MV-4-11 (cell line): ENCODE measurements at regions not wholly inside any gene's neighbourhood (a gene's known extent, or its start where the extent isn't known, plus 50 kb on each side); places are given as distances from the start of the nearest gene placed in this dataset.

Experiments used
- DNase-seq: peaks from one replicate; lab custom pipeline; 2025; lab: John Stamatoyannopoulos, UW

GRCh38 chr20:20827992-20828597, 115.7 kb upstream of the RALGAPA2 start:
- DNase-seq = no peak

DNA sequence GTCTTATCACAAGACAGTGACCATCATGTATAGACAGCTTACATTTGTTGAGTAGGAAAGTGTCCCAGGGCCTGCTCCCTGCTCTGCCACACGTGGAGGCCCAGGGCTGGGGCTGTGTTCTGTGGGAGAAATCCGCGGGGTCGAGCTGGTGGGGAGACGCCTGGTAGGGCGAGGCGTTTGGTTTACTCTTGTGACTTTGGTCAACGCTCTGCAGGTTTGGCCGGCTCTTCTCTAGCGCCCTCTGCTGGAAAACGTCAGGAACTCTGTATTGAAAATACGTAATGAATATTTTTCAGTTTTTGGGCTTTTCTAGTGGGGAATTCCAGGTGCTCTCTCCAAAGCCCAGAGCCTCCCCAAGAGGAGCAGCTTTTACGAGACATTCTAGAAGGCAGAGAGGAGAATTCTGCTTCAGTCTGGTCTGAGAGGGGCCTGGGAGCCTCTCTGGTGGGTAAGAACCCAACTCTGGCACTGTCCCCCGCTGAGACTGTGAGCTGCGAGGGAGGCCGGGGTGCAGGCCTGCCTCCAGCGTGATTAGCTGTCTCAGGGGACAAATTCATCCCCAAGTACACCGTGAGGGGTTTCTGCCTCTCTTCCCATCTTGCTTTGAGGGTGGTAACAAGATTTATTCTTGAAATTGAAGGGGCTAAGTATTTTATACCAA, 112.6 kb upstream of the RALGAPA2 start:
- DNase-seq = peak; percentile 47

DNA sequence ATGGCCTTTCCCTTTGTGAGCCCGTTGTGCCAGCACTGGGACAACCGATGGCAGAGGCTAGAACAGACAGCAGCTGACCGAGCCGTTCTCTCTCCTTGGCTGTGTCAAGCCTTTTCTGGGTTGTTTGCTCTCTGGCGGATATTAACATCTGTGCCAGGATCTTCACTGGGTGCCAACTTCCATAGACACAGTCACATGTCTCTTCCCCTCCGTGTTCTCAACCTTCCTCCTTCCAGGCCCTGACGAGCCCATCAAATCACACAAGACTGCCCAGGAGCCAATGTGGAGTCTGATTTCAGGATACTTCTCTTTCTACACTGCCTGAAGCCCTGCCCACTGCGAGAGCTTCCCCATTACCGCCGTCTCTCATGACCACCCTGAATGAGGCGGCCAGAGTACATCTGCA, 111.0 kb upstream of the RALGAPA2 start:
- peak; percentile 14 for DNase-seq

DNA sequence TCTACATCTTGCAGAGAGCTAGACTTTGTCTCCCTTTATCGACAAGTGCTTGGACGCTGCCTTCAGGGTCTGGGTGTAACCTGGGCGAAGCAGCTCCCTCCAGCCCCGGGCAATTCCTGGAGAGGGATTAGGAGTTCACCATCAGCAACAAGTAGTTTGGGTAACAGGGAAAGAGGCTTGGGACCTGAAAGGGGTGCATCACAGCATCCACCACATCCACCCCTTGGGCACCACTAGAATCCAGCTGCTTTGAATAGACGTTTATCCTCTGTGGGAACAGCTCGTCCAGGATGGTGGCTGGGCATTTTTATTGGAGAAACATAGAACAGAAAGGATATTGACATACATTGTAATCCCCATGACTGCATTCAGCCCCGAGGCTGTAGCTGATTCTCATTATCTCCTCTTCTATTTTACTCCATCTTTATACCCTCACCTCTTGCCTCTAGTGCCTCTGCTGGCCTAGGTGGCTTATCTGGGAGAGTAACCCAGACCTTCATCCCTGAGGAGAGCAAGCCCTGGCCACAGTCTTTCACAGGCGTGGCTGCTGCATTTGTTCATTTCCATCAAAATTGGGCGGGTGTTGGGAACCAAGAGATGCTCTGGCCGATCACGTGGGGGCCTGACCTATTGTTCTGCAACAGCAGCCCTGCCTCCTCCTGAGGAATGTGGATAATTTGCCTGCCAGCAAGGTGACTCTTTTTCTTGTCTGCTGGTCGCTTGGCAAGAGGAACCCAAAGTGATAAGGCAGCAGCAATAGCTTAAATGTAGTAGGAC, 109.2 kb upstream of the RALGAPA2 start:
- no peak for DNase-seq

DNA sequence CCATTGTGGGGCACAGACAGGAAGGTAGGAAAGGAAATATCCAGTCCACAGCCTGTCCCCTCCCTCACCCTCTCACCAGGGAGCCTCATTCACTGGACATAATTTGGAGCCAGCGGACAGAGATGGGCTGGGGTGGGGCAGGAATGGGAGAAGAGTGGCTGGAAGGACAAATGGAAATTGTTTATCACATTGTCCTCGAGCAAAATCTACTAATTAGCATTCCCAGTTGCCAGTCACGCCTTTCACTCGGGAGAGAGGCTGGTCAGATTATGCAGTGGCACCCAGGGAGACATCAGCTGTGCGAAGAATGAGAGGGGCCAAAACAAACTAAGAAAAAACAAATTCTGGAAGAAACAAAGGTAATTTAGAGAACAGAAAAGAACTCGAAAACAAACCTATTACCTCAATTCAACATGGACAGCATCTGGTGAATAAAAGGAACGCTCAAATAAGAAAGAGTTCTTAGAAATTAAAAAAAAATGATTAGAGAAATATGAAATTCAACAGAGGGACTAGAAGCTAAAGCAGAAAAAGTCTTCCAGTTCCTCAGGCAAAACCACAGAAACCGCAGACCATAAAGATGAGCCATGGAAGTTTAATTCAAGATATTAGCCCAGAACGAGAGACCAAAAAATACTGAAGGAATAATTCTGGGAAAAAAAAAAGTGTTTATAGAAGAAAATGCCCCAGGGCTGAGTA, 108.5 kb upstream of the RALGAPA2 start:
- DNase-seq = peak; percentile 50

- DNase-seq = no peak
These were observed 107.7 kb upstream of the RALGAPA2 start for GRCh38 chr20:20820104-20820503.

DNA sequence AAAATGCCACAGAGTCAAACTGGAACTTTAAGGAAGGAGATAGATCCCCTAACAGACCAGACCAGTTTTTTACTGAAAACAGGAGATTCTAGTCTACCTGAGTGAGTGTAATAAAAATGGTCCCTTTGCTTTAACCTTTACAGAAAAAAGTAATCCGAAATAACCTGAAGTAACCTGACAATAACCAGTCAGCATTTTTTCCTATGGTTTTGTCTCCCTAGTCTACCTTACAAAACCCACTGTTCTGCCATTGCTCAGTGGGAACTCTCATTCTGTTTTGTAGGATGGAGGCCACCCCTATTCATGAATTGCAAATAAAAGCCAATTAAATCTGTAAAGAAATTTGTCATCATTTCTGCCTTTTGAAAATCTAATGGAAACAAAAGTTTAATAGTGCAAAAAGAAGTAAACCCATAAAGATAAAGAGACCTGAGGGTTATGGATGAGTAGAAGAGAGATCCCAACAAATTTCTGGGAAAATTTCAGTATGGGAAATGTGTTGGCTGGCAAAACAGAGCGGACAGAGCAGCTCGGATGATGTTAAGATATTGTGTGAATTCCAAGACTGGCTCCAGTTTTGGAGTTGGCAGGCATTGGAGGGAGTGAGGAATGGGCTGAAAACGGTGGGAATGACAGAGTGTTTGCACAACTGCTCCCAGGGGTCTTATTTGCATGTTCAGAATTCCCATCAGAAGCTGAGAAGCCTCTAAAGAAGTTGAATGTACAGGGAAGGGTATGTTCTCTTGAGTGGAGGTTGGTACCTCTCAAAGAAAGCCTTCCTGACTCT, 104.7 kb upstream of the RALGAPA2 start:
- DNase-seq = no peak

DNA sequence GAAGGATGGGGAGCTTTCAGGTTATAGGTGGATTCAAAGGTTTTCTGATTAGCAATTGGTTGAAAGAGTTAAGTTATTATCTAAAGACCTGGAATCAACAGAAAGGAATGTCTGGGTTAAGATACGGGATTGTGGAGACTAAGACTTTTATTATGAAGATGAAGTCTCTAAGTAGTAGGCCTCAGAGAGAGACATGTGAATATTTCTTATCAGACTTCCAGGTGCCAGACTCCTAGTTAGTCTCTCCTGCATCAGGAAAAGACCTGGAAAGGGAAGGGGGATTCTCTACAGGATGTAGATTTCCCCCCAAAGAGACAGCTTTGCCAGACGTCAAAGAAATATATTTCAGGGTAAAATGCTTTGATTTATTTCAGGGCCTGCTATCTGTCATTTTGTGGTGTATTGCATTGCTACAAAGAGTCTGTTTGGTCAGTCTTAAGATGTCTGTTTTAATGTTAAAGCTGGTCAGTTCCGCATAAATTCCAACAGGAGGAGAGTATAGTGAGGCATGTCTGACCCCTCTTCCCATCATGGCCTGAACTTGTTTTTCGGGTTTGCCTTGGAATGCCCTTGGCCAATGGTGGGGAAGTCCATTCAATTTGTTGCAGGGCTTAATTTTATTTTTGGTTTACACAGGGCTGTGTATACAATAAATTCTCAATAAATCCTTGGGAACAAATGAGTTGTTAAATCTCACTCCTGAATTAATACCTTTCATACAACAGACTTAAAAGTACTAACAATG, 103.4 kb upstream of the RALGAPA2 start:
- DNase-seq = no peak

- peak; percentile 35 for DNase-seq
These were observed 102.2 kb upstream of the RALGAPA2 start for GRCh38 chr20:20814685-20815084.

DNA sequence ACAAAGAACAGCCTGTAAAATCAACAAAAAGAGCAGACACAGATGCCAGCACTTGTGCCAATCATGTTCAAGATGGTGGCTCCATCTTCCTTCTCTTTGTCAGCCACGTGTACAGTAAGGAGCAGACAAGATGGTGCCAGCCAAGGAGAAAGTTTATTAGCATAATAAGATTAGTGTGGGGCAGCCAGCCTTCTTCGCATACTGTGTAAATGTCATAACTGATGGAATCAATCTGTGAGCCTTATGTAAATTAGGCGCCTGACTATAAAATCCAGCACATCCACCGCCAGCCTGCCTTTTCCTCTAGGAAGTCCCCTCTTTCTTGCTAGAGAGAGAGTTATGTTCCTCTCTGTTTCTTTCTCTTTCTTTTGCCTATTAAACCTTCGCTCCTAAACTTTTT, 99.7 kb upstream of the RALGAPA2 start:
- no peak for DNase-seq

- peak; percentile 81 for DNase-seq
These were observed 95.6 kb upstream of the RALGAPA2 start for GRCh38 chr20:20808016-20808415.

- no peak for DNase-seq
These were observed 94.0 kb upstream of the RALGAPA2 start for GRCh38 chr20:20806121-20807095.

DNA sequence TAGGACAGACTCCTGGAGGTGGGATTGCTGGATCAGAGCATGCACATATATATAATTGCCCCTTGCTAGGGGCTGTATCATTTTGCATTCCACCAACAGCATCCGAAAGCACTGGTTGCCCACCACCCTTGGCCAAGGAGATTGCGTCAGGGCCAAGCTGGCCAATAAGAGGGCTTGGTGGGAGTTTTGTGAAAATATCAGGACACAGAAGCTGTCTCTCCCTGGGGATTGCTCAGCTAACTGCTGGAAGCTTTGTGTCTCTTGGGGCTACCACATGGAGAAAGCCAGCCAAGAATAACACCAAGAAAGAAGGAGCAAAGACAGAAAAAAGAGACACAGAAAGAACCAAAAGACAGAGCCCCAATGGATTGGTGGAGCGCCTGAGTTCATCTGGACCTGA, 90.6 kb upstream of the RALGAPA2 start:
- no peak for DNase-seq

DNA sequence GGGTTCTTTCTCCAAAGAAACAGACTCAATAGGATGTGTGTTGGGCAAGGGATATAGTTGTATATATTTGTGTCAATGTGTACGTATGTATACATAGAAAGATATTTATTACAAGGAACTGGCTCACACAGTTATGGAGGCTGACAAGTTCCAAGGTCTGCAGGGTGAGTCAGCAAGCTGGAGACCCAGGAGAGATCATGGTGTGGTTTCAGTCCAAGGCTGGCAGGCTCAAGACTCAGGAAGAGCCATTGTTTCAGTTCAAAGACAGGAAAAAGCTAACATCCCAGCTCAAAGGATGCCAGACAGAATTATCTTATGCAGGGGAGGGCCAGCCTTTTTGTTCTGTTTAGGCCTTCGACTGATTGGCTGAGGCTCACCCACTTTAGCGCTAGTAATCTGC, 89.9 kb upstream of the RALGAPA2 start:
- peak; percentile 6 for DNase-seq

DNA sequence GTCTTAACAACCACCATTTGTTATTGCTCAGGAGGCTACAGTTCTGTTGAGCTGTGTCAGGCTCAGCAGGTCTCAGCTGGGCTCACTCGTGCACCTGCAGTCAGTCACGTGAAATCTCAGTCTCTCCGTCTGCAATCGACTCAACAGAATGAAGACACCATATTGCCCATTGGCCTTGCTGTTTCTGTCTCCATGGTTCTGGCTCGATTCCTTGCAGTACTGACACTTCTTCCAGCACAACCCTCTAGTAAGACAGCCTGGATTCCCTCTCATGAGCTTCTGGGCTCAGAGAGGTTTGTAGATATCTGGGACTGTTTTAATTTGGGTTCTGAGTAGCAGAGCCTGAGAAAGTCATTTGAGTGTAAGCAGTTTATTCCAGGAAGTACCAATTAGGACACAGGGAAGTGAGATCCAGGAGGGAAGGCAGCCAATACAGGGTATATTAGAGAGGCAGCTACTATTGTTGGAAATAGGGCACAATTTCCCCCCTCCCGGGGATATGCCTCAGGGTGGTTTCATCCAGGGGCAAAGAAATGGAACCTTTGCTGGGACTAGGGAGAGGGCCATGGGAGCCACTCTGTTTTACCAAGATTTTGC, 87.4 kb upstream of the RALGAPA2 start:
- no peak for DNase-seq

DNA sequence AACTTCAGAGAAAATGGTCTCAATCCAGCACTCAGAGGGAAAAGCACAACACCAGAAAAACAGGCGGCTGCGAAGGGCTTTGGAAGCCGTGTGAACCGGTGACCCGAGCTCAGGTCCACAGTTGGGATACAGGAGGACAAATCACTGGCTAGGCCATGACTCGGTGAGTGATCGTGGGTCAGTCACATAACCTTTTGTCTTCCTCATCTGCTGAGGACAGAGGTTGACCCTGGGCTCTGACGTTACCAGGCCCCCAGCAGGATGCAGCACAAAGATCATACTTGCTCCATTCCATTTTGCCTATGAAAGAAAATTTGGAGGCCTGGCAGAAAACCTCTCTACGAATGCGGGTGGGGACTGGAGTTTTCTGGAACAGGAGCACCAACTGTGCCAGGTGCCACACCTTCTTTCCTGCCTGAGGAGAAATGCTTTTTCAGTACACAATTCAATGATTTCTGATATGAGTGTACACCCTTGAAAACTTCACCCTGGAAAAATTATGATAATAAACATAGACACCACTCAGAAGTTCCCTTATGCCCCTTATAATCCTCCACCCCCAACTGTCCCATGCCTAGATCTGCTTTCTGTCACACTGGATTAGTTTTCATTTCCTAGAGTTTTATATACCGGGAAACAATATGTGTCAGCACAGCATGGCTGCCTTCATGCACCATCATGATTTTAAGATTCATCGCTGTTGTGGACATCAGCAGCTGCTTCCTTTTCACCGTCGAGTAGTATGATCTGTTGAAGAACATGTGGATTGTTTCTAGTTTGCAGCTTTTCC, 85.3 kb upstream of the RALGAPA2 start:
- no peak for DNase-seq

GRCh38 chr20:20796766-20797440, 84.5 kb upstream of the RALGAPA2 start:
- DNase-seq = no peak

DNA sequence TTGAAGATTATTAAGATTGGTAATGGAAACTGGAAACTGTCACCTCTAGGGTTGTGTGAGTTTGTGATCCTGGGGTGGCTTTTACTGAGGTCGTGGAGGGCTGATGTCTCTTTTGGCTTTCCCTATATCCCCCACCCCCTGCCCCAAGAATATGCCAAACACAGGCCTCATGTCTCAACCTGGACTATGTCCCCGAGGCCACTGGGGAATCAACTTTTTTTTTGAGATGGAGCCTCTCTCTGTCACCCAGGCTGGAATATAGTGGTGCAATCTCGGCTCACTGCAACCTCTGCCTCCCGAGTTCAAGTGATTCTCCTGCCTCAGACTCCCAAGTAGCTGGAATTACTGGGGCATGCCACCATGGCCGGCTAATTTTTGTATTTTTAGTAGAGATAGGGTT, 83.3 kb upstream of the RALGAPA2 start:
- DNase-seq = no peak
